ENCODE measurements at regions not wholly inside any gene's neighbourhood (a gene's known extent, or its start where the extent isn't known, plus 50 kb on each side); places are given as distances from the start of the nearest gene placed in this dataset.
"Not testable (repeated sequence)": the region's sequence is repeated elsewhere in the genome, so short reads cannot be mapped to it uniquely, and the experiment has no call there.

DNA sequence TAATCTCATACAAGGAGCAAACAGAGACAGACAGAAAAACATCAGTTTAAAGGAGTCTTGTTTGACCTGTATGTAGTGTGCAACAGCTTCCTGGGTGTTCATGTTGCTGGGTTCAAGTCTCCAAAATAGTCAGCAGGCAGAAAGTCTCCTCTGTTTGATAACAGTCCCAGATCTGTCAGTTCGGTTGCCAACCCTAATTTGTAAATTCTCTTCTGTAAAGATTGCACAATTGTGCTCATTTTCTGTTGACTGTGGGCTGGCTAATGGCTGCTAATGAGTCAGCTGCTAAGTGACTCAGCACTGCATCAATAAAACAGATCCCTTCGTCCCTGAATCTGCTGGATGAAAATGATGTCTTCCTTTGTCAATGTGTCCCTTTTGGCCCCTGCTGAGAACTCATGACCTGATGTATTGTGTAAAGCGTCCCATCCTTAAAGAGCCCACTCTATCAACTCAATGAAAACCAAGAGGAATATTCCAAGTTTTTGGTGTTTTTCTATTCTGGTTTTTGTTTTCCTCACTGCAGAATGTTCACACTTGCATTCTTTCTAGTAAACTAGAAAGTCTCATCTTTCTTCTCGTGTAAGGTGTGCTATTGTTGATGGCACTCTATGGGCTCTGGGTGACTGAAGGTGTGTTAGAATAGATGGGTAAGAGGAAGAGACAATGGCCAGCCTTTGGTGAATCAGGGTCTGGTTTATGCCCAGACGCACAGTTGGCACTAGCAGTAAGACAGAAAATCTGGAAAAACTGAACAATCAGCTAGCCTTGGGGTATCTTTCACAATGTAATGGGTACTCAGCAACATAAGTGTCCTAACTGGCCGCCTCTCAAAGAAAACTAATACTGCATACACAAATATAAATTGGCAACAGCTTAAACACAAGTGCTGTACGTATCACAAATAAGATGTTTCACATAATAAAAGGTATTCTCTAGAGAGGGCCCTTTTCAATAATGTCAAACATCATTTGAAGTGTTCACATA, 75.1 kb upstream of the SIPA1L2 start:
- peak; percentile 70 for ATAC-seq
- Mint-ChIP-seq H3K9me3 (no peaks in the 10 kb centered on the region), H3K4me3 (no peak overlapping the region), H3K27ac (no peak overlapping the region), H3K36me3 (no peaks in the 10 kb centered on the region), H3K4me1 (no peaks in the 10 kb centered on the region)
- DNase-seq (ENCODE audit: low spot score in 2 of 2): no peak

DNA sequence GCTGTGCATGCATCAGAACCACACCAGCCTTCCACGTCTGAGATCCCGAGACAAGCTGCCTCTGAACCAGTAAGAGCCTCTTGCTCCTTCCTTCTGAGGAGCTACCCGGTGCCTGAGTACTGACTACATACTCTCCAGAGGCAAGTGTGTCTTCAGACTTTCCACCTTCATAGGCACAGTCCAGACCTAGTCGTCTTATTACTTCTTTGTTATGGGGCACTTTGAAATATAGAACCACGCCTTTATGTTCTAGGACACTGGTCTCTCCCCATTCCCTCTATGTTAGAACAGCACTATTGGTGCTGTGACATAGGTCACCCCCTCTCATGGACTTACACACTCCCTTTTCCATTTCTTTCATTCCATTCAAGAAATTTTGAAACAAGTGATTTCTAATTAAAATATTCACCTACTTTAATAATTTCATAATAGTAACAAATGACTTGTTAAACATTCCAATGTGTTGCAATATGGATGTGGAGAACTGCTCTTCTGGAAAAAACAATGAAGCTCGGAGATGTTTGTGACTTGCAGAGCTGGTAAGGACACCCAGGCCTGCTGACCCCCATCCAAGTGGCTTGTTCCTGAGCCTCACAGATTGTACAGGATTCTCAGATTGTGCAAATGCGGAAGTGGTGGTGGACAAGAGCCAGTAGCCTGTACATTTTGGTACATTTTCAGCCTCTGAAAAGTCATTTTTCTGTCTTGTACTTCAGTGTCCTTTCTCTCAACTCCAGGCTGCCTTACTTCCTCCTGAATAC, 76.1 kb upstream of the SIPA1L2 start:
- ATAC-seq (no peak), DNase-seq (ENCODE audit: low spot score in 2 of 2) (no peak)
- no peak overlapping the region for H3K27ac Mint-ChIP-seq
- H3K4me3 Mint-ChIP-seq: no peak overlapping the region
- H3K9me3 Mint-ChIP-seq: no peaks in the 10 kb centered on the region
- H3K36me3 Mint-ChIP-seq: no peaks in the 10 kb centered on the region
- no peaks in the 10 kb centered on the region for H3K4me1 Mint-ChIP-seq

DNA sequence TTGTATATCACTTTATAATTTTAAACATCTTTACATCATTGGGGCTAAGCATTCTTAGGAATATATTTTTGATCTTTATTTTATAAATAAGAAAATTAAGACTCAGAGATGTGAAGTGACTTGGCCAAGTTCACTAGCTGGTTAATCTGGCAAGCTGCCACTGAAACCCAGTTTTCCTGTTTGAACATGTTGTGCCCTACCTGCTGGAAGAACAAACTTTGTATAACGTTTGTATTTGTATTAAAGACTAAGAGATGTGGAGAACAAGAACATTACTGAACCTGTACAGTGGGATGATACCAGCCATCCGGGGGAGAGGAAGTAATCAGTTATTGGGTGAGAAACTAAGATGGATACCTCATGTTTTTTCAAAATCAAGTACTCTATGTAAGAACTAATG, 77.2 kb upstream of the SIPA1L2 start:
- DNase-seq (ENCODE audit: low spot score in 2 of 2) (no peak), ATAC-seq (no peak)
- Mint-ChIP-seq H3K27ac (no peak overlapping the region), H3K4me3 (no peak overlapping the region), H3K9me3 (no peaks in the 10 kb centered on the region), H3K4me1 (no peaks in the 10 kb centered on the region), H3K36me3 (no peaks in the 10 kb centered on the region)

DNA sequence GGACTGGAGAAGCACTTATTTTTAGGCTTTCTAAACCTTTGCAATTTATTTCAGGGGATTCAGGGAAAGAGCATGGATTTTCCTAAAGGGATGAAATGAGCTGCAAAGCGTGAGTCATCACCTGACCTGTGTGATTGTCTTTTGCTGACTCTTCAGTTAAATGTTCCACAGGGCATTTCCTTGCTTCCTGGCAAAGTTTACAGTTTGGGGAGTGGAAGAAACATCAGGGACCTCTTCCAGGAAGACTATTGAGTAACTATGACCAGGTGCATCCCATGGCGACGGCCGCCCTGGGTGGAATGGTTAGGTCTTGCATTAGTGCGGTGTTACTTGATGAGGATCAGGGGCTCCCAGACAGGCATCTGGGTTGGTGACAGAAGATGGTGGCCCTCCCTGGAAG, 79.5 kb upstream of the SIPA1L2 start:
- Mint-ChIP-seq H3K4me3 (no peak overlapping the region), H3K27ac (no peak overlapping the region), H3K9me3 (peaks cover 5% of the 10 kb centered on the region), H3K4me1 (no peaks in the 10 kb centered on the region), H3K36me3 (no peaks in the 10 kb centered on the region)
- DNase-seq (ENCODE audit: low spot score in 2 of 2) (no peak), ATAC-seq (no peak)

DNA sequence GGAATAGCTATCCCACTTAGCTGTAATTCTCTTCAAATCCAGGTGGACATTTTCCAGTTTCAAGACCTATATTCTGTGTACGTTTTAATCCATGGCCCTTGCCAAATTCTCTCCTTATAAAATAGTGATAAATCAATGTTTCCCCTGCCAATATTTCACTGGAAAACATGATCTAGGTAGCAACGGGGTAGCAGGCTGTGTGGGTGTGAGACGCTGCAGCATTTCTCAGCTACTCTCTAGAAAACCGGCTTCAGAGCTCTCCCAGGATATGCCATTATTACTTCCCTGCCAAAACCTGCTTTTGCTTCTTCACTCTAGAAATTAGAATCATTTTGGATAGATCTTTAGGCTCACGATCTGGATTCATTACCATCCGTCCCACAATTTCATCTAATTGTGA, 82.1 kb upstream of the SIPA1L2 start:
- no peaks in the 10 kb centered on the region for H3K36me3 Mint-ChIP-seq

DNA sequence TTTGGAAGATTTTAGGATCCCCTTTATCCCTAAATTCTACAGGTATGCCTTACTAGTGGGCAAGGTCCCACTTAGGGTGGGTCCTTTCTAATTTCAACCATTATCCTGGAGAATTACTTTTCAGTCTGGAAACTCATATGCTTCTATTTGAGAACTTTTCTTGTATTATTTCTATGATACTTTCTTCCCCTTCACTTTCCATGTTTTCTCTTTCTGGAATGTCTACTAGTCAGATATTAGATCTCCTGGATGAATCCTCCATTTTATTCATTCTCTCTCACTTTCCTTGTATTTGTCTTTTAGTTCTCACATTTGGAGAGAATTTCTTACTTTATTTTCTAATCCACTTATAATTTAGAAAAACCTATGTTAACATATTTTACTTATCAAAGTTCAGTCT, 83.9 kb upstream of the SIPA1L2 start:
- DNase-seq (ENCODE audit: low spot score in 2 of 2) (no peak), ATAC-seq (no peak)
- no peaks in the 10 kb centered on the region for H3K36me3 Mint-ChIP-seq
- no peaks in the 10 kb centered on the region for H3K4me1 Mint-ChIP-seq
- no peak overlapping the region for H3K4me3 Mint-ChIP-seq
- no peak overlapping the region for H3K27ac Mint-ChIP-seq
- H3K9me3 Mint-ChIP-seq: peaks cover 5% of the 10 kb centered on the region

More for the DNA sequence above, 82.1 kb upstream of the SIPA1L2 start:
- H3K4me3 Mint-ChIP-seq: no peak overlapping the region
- no peaks in the 10 kb centered on the region for H3K4me1 Mint-ChIP-seq
- DNase-seq (ENCODE audit: low spot score in 2 of 2) (no peak), ATAC-seq (no peak)
- H3K27ac Mint-ChIP-seq: no peak overlapping the region
- H3K9me3 Mint-ChIP-seq: peaks cover 5% of the 10 kb centered on the region

DNA sequence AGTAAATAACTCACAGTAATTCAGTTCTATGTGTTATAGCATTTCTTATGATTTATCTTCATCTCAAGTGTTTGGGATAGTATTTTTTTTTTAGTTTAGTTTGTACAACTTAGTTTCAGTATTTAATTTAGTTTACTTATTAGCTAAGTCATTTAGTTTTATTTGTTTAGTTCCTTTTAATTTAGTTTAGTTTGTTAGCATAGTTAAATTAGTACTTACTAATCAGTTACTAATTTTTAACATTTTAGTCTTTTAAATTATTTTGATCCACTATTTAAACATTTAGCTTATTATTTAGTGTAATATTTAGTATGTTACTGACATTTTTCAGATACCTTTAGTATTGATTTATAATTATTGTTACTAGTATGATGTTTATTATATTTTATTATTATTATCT, 85.2 kb upstream of the SIPA1L2 start:
- no peak for ATAC-seq
- no peaks in the 10 kb centered on the region for H3K36me3 Mint-ChIP-seq
- H3K9me3 Mint-ChIP-seq: peaks cover 5% of the 10 kb centered on the region
- no peak overlapping the region for H3K27ac Mint-ChIP-seq
- no peaks in the 10 kb centered on the region for H3K4me1 Mint-ChIP-seq
- no peak for DNase-seq (ENCODE audit: low spot score in 2 of 2)
- H3K4me3 Mint-ChIP-seq: no peak overlapping the region

DNA sequence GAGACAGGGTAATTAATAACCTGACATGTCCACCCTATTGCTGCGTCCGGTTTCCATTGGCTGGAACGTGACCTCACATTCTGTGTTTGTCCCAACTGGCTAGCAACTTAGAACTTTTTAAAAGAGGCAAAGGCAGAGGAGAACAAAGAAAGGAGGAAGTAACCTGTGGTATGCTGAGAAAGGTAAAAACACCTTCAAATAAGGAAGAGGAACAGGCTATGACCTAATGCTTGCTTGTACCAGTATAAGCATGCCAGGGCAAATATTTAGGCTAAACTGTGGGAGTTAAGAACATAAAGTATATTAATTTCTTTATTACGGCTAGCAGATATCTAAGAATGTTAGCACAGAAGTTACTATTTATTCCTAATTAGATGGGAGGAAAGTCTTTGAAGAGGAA, 87.3 kb upstream of the MAP10 start:
- not testable (repeated sequence) for H3K4me1 Mint-ChIP-seq; DNase-seq (ENCODE audit: low spot score in 2 of 2); H3K27ac Mint-ChIP-seq; ATAC-seq; H3K36me3 Mint-ChIP-seq; H3K4me3 Mint-ChIP-seq; H3K9me3 Mint-ChIP-seq

DNA sequence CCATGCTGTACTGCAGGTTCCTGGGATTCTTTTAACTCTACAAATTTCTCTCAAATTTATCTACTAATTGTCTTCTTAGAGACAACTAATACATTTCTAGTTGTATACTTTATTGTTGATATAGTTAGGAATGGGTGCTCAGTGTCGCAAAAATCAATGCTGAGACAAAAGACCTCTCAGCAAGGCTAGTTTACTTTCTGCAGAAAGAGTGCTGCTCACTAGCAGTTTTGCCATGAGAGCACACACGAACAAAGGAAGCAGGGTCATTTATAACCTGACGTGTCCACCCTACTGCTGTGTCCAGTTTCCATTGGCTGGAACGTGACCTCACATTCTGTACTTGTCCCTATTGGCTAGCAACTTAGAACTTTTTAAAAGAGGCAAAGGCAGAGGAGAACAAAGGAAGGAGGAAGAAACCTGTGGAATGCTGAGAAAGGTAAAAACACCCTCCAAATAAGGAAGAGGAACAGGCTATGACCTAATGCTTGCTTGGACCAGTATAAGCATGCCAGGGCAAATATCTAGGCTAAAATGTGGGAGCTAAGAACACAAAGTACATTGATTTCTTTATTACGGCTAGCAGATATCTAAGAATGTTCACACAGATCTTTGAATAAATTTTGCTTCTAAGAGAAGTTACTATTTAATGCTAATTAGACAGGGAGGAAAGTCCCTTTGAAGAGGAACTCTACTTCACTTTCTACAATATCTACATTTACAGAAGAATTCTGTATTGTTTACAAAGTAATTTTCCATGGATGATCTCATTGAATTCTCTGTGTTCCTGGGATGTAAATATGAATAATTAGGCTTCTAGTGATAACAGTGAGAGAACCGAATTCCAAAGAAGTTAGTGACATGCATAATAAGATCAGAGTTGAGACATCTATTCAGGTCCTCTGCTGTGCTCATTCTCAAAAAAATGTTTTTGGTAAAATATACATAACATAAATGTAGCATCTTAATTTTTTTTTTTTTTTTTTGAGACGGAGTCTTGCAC, 86.0 kb upstream of the MAP10 start:
- H3K4me3 Mint-ChIP-seq: no peak overlapping the region
- no peak overlapping the region for H3K27ac Mint-ChIP-seq
- H3K9me3 Mint-ChIP-seq: peaks cover 2% of the 10 kb centered on the region
- H3K36me3 Mint-ChIP-seq: no peaks in the 10 kb centered on the region
- ATAC-seq: no peak
- H3K4me1 Mint-ChIP-seq: no peaks in the 10 kb centered on the region
- no peak for DNase-seq (ENCODE audit: low spot score in 2 of 2)

DNA sequence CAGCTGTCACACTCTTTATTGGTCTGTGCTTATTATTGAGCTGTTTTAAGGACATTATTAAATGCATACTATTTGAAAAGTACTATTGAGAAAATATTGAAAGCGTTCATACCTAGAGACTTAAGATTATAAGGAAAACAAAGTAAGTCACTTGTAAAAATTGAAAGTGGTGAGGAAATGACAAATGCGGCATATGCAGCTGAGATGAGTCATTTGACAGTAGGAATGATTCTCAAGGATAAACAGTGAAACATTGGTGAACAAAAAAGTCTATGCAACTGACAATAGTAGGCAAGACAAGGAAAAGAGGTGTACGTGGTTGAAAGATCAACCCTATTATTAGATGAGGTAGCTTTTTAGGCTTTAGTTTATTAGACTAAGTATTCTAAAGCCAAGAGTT, 82.6 kb upstream of the MAP10 start:
- H3K9me3 Mint-ChIP-seq: peaks cover 2% of the 10 kb centered on the region
- H3K4me1 Mint-ChIP-seq: no peaks in the 10 kb centered on the region
- no peak overlapping the region for H3K27ac Mint-ChIP-seq
- H3K4me3 Mint-ChIP-seq: no peak overlapping the region
- no peak for ATAC-seq
- H3K36me3 Mint-ChIP-seq: no peaks in the 10 kb centered on the region
- no peak for DNase-seq (ENCODE audit: low spot score in 2 of 2)

DNA sequence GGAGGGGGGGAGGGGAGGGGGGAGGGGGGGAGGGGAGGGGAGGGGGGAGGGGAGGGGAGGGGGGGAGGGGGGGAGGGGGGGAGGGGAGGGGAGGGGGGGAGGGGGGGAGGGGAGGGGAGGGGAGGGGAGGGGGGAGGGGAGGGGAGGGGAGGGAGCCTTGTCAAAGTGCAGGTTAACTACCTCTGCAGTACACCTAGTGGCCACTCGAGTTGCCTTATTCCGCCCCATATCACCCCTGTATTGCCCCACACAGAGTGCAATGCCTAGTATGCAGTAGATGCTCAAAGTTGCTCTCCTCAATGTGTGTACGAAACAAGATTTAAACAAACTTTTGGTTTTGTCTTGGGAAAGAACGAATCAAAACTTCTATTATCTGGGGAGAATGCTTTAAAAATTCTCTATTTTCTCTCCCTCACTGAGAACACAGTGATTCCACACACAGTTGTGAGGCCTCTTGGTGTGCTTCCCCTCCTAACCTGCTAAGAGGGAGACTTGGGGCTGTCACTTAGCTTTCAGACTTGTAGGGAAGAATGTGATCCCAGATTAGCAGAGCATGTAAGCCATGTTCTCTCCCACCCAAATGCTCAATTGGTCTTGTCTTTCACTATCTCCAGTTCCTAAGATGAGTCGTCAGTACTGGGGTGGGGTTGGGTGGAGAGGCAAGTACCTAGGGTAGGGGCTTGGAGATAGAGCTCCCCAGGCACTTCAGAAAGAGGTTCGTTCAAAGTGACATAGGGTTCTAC, 79.7 kb upstream of the MAP10 start:
- H3K9me3 Mint-ChIP-seq: no peaks in the 10 kb centered on the region
- DNase-seq (ENCODE audit: low spot score in 2 of 2): no peak
- H3K36me3 Mint-ChIP-seq: no peaks in the 10 kb centered on the region
- H3K4me1 Mint-ChIP-seq: no peaks in the 10 kb centered on the region
- ATAC-seq: peak; percentile 31
- H3K27ac Mint-ChIP-seq: no peak overlapping the region
- H3K4me3 Mint-ChIP-seq: no peak overlapping the region

DNA sequence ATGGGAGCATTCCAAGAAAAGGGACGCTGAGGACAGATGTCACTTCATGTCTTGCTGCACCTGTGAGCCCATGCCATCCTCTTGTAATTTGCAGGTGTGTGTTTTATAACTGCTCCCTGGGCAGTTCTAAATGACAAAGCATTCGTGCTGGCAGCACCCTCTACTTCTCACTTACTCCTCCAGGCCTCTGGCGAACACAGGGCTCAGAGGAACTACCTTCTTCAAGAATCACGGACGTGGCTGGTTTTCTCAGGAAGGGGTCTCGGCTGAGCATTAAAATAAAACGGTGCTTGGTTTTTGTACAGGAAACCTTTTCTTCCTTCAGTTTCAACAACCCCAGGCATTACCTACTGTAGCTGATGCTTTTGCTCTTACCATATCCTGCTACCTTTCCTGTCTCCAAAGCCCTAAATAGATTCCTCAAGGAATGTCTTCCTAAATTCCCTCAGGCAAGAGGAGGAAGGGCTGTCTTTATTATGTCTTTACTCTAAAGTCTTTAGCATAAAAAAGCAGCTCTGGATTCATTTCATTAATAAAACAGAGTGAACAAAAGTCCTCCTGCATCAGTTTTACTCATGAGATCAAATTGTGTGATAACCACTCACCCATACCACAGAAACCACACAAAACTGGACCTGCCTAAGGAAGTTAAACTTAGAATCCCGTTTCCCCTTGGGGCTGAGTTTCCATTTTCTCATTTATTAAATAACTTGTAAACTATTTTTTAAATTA, 79.0 kb upstream of the MAP10 start:
- Mint-ChIP-seq H3K4me3 (no peak overlapping the region), H3K9me3 (no peaks in the 10 kb centered on the region), H3K27ac (no peak overlapping the region), H3K36me3 (no peaks in the 10 kb centered on the region), H3K4me1 (no peaks in the 10 kb centered on the region)
- DNase-seq (ENCODE audit: low spot score in 2 of 2) (no peak), ATAC-seq (no peak)

DNA sequence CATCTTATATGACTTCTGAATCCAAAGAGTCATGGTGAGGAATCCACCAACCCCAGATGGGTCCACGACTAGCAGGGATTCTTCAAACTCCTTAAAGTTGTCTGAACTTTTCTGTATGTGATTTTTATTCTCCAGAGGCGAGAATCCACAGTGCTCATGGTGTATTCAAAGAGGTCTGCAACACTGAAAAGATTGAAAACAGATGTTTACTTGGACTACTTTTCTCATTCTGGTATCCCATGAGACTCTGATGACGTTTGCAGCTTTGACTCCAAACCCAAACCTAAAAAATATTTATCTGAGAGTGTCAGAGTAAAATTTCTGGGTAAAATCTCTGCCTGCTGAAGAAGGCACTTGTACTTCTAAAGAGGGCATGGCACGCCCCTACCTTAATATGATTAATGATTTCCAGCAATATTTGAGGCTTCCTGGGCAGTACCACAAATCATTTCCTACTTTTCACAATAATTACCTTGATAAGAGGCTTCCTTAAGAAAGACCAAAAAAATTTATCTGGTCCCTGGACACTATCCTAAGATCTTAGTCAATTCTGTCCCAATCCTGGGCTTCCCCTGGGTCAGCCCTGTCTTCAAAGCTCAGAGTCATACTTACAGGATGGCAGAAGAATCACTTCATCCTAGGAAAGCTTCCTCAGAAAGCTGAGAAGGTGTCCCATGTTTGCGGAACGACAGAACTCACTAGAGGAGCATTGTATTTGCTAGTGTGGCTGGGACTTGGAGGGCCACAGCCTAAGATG, 76.5 kb upstream of the MAP10 start:
- no peak for DNase-seq (ENCODE audit: low spot score in 2 of 2)
- Mint-ChIP-seq H3K4me1 (no peaks in the 10 kb centered on the region), H3K4me3 (no peak overlapping the region), H3K27ac (no peak overlapping the region), H3K9me3 (no peaks in the 10 kb centered on the region), H3K36me3 (no peaks in the 10 kb centered on the region)
- no peak for ATAC-seq
